OCI-LY1 (cell line): ENCODE measurements at regions not wholly inside any gene's neighbourhood (a gene's known extent, or its start where the extent isn't known, plus 50 kb on each side); places are given as distances from the start of the nearest gene placed in this dataset.

Experiments
- H2AFZ ChIP-seq: fragments of 200-600 bp; sonication (generic), shearing (Covaris generic); 2 replicates; pipeline ENCODE4 v1.6.0; 2014; ENCODE audit warnings: antibody characterized with exemption, mild to moderate bottlenecking, low read length
- H3F3A ChIP-seq: fragments of 200-600 bp; sonication (generic), shearing (Covaris generic); 2 replicates; pipeline ENCODE4 v1.6.0; 2014; ENCODE audit warnings: mild to moderate bottlenecking, antibody characterized with exemption, low read length, moderate library complexity; ENCODE audit not compliant: insufficient read depth
- H3K27ac ChIP-seq: fragments of 200-600 bp; sonication (generic); 2 replicates; pipeline ENCODE4 v1.5.1; 2014; ENCODE audit warnings: low read length, mixed run types, mild to moderate bottlenecking, low read depth; ENCODE audit not compliant: poor library complexity, severe bottlenecking
- H3K27me3 ChIP-seq: fragments of 200-600 bp; sonication (generic); 2 replicates; pipeline ENCODE4 v1.6.0; 2014; ENCODE audit warnings: antibody characterized with exemption, mild to moderate bottlenecking, low read length, moderate library complexity; ENCODE audit not compliant: insufficient read depth
- H3K36me3 ChIP-seq: fragments of 200-600 bp; sonication (generic); 2 replicates; pipeline ENCODE4 v1.6.1; 2014; ENCODE audit warnings: mild to moderate bottlenecking, antibody characterized with exemption, low read length, moderate library complexity, mixed read lengths; ENCODE audit not compliant: insufficient read depth
- H3K4me1 ChIP-seq: fragments of 200-600 bp; sonication (generic); 2 replicates; pipeline ENCODE4 v1.5.1; 2014; ENCODE audit warnings: mild to moderate bottlenecking, low read length, moderate library complexity; ENCODE audit not compliant: insufficient read depth, severe bottlenecking
- H3K4me2 ChIP-seq: fragments of 200-600 bp; sonication (generic), shearing (Covaris generic); 2 replicates; pipeline ENCODE4 v1.6.1; 2014; ENCODE audit warnings: low read length
- H3K4me3 ChIP-seq: fragments of 200-600 bp; sonication (generic); 2 replicates; pipeline ENCODE4 v1.5.1; 2014; ENCODE audit warnings: low read length, low read depth, mild to moderate bottlenecking, mixed read lengths; ENCODE audit not compliant: poor library complexity, severe bottlenecking
- H3K79me2 ChIP-seq: fragments of 200-600 bp; shearing (Covaris generic); 2 replicates; pipeline ENCODE4 v1.6.1; 2016; ENCODE audit warnings: mixed run types, low read length, mixed read lengths; ENCODE audit not compliant: insufficient read depth
- H3K9ac ChIP-seq: fragments of 200-600 bp; sonication (generic), shearing (Covaris generic); 2 replicates; pipeline ENCODE4 v1.6.1; 2014; ENCODE audit warnings: mild to moderate bottlenecking, low read length, mixed read lengths
- H3K9me2 ChIP-seq: fragments of 200-600 bp; sonication (generic), shearing (Covaris generic); 2 replicates; pipeline ENCODE4 v1.6.1; 2014; ENCODE audit warnings: low read depth, mild to moderate bottlenecking, low read length, mixed read lengths
- H3K9me3 ChIP-seq: fragments of 200-600 bp; shearing (Covaris generic); 2 replicates; pipeline ENCODE4 v1.6.1; 2014; ENCODE audit warnings: low read length, mixed read lengths
- H4K20me1 ChIP-seq: fragments of 200-600 bp; sonication (generic), shearing (Covaris generic); 2 replicates; pipeline ENCODE4 v1.6.0; 2016; ENCODE audit warnings: mild to moderate bottlenecking, low read length; ENCODE audit not compliant: insufficient read depth
- EZH2 ChIP-seq: fragments of 200-600 bp; sonication (generic), shearing (Covaris generic); IDR thresholded peaks from 2 replicates; pipeline ENCODE4 v1.8.0; 2017; ENCODE audit warnings: borderline replicate concordance, mixed run types, mild to moderate bottlenecking, antibody characterized with exemption, low read length, moderate library complexity, mixed read lengths
- TF ChIP-seq, protein P1 (sequence below): fragments of 200-600 bp; sonication (generic), shearing (Covaris generic); IDR thresholded peaks from 2 replicates; pipeline ENCODE4 v1.5.1; 2017; ENCODE audit warnings: mild to moderate bottlenecking, antibody characterized with exemption, low read length, moderate library complexity, mixed read lengths

- H3K36me3 ChIP-seq, result no peaks in the 10 kb centered on the region
- H3K9me2 ChIP-seq, result no peaks in the 10 kb centered on the region
- peaks cover 34% of the 10 kb centered on the region for H3K4me1 ChIP-seq
- no peak overlapping the region for H3K9ac ChIP-seq
- no peak overlapping the region for H3K4me3 ChIP-seq
- H3K79me2 ChIP-seq, result no peaks in the 10 kb centered on the region
- H3K27me3 ChIP-seq, result no peaks in the 10 kb centered on the region
- no peaks in the 10 kb centered on the region for H3F3A ChIP-seq
- no peak overlapping the region for H3K4me2 ChIP-seq
- TF ChIP-seq, protein P1, sequence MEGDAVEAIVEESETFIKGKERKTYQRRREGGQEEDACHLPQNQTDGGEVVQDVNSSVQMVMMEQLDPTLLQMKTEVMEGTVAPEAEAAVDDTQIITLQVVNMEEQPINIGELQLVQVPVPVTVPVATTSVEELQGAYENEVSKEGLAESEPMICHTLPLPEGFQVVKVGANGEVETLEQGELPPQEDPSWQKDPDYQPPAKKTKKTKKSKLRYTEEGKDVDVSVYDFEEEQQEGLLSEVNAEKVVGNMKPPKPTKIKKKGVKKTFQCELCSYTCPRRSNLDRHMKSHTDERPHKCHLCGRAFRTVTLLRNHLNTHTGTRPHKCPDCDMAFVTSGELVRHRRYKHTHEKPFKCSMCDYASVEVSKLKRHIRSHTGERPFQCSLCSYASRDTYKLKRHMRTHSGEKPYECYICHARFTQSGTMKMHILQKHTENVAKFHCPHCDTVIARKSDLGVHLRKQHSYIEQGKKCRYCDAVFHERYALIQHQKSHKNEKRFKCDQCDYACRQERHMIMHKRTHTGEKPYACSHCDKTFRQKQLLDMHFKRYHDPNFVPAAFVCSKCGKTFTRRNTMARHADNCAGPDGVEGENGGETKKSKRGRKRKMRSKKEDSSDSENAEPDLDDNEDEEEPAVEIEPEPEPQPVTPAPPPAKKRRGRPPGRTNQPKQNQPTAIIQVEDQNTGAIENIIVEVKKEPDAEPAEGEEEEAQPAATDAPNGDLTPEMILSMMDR, result no peak
- no peak for TF ChIP-seq EZH2
- no peaks in the 10 kb centered on the region for H4K20me1 ChIP-seq
- no peak overlapping the region for H2AFZ ChIP-seq
- no peak overlapping the region for H3K27ac ChIP-seq
- H3K9me3 ChIP-seq, result no peaks in the 10 kb centered on the region
Observed at GRCh38 chr5:56349461-56349860, 116.3 kb upstream of the ANKRD55 start.

DNA sequence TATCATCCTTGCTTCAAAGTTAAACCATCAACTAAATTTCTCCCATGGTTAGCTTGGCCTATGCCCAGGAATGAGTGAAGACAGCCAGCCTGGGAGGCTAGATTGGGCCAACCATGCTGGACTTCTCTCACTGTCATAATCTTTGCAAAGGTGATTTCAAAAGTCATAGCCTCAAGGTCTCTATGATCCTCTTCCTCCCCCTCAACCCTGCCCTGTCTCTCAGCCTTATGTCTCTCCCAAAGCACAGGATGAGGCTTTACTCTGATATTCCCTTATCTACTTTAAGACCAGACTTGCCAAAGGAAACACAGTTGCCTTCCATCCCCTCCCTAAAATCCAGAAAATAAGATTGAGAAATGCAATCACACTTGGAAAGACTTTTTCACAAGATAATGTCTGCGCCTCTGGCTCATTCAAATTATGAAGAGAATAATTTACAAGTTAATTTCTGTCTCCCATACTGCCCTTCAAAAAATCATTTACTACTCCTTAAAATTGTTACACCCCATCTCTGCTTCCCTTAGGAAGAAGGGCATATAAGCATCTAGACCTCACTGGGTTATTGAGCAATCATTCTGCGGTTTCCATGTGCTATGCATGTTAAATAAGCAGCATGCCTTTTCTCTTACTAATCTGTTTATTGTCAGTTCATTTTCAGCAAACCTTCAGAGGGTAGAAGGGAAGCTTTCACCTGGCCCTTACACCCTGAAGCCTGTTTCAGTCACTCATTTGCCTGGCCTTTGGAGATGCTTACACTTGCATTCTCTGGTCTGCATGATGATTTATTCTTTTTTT is 113.8 kb upstream of the ANKRD55 start:
- Histone ChIP-seq H3K36me3 (no peaks in the 10 kb centered on the region), H3K4me1 (peaks cover 9% of the 10 kb centered on the region), H3F3A (no peaks in the 10 kb centered on the region), H3K27me3 (no peaks in the 10 kb centered on the region), H3K4me3 (no peak overlapping the region), H3K9me2 (no peaks in the 10 kb centered on the region), H3K27ac (no peak overlapping the region), H2AFZ (no peak overlapping the region), H3K79me2 (no peaks in the 10 kb centered on the region), H3K9me3 (no peaks in the 10 kb centered on the region), H3K4me2 (no peak overlapping the region), H3K9ac (no peak overlapping the region), H4K20me1 (no peaks in the 10 kb centered on the region)
- TF ChIP-seq, protein P1, result no peak
- TF ChIP-seq EZH2, result no peak

DNA sequence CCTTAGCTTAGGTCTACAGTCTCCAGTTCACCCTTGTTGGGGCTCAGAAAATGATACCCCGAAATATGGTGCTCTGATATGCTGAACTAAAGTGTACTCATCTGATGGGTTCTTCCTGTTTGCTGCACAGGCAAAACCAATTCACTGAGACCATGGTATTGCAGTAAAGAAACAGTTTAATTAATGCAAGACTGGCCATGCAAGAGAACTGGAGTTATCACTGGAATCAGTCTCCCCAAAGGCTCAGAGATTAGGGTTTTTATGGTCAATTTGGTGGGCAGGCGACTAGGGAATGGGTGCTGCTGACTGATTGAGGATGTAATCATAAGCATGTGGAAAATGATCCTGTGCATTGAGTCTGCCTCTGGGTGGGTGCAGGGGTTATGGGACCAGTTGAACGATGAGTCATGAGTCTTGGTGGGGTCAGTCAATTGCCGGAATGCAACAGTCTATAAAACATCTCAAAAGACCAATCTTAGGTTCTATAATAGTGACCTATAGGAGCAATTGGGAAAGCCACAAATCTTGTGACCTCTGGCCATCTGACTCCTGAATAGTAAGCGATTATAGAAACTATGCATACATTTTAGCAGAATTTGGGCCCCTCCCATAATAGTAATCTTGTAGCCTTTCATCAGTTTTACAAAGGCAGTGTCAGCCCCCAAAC is 113.0 kb upstream of the ANKRD55 start:
- Histone ChIP-seq H3K4me1 (peaks cover 2% of the 10 kb centered on the region), H3K4me3 (no peak overlapping the region), H3K9me3 (no peaks in the 10 kb centered on the region), H3K9ac (no peak overlapping the region), H2AFZ (no peak overlapping the region), H3F3A (no peaks in the 10 kb centered on the region), H4K20me1 (no peaks in the 10 kb centered on the region), H3K27me3 (no peaks in the 10 kb centered on the region), H3K79me2 (no peaks in the 10 kb centered on the region), H3K4me2 (no peak overlapping the region), H3K36me3 (no peaks in the 10 kb centered on the region), H3K27ac (no peak overlapping the region), H3K9me2 (no peaks in the 10 kb centered on the region)
- TF ChIP-seq, protein P1, result no peak
- no peak for TF ChIP-seq EZH2
